ENCODE measurements at regions not wholly inside any gene's neighbourhood (a gene's known extent, or its start where the extent isn't known, plus 50 kb on each side); places are given as distances from the start of the nearest gene placed in this dataset.
A peak's percentile ranks its signal among the peaks of the same experiment; 100 is the strongest.

GRCh38 chr1:50271968-50272578 is 151.2 kb downstream of the DMRTA2 start:
- Histone ChIP-seq H3K4me1 (ENCODE audit: control insufficient read depth, insufficient read depth, low read length) (no peaks in the 10 kb centered on the region), H3K27ac (ENCODE audit: low read length) (no peak overlapping the region), H3K36me3 (ENCODE audit: control insufficient read depth, insufficient read depth, low read length) (no peaks in the 10 kb centered on the region), H3K27me3 (ENCODE audit: control insufficient read depth, insufficient read depth, low read length) (no peaks in the 10 kb centered on the region; the same call in 1 of the 2 replicates), H3K4me3 (ENCODE audit: low read depth in 2 of 2, low read length in 2 of 2) (no peak overlapping the region), H3K9me3 (ENCODE audit: control insufficient read depth, insufficient read depth, low read depth, low read length) (no peaks in the 10 kb centered on the region)
- DNase-seq (ENCODE audit: low read depth, low spot score) = peak; percentile 25
- CTCF ChIA-PET = no interaction called here
- POLR2A ChIA-PET = no interaction called here
- in situ Hi-C loops (cut with HindIII; ENCODE audit: low pct_unique_long_range_greater_than_20kb, low sequenced_read_pairs) (no loop called here), intact Hi-C loops (cut with micrococcal nuclease; ENCODE audit: unreplicated experiment) (no loop called here)
- no peak for TF ChIP-seq REST (IDR thresholded peaks at IDR 0.05; ENCODE audit: insufficient read depth in 1 of 2, low read depth in 2 of 2, low read length in 1 of 2)
- peak; percentile 86 for TF ChIP-seq CTCF (IDR thresholded peaks at IDR 0.05)
- ATAC-seq = peak; percentile 78
- no TSS peak for BruUV-seq (replicated peaks)

- no peaks in the 10 kb centered on the region for H3K4me1 ChIP-seq (ENCODE audit: control insufficient read depth, insufficient read depth, low read length)
- no peaks in the 10 kb centered on the region for H3K36me3 ChIP-seq (ENCODE audit: control insufficient read depth, insufficient read depth, low read length)
- BruUV-seq (replicated peaks) = no TSS peak
- DNase-seq (ENCODE audit: low read depth, low spot score) = no peak
- H3K4me3 ChIP-seq (ENCODE audit: low read depth in 2 of 2, low read length in 2 of 2) = no peak overlapping the region
- CTCF ChIA-PET = no interaction called here
- intact Hi-C loops (cut with micrococcal nuclease; ENCODE audit: unreplicated experiment) = no loop called here
- in situ Hi-C loops (cut with HindIII; ENCODE audit: low pct_unique_long_range_greater_than_20kb, low sequenced_read_pairs) = no loop called here
- H3K9me3 ChIP-seq (ENCODE audit: control insufficient read depth, insufficient read depth, low read depth, low read length) = no peaks in the 10 kb centered on the region
- no peak for ATAC-seq
- TF ChIP-seq SIN3A (IDR thresholded peaks at IDR 0.05; ENCODE audit: borderline replicate concordance, insufficient read depth, low read depth, low read length) (no peak), CTCF (IDR thresholded peaks at IDR 0.05) (no peak), TCF7L2 (IDR thresholded peaks at IDR 0.05; ENCODE audit: low read depth, low read length) (no peak), REST (IDR thresholded peaks at IDR 0.05; ENCODE audit: insufficient read depth in 1 of 2, low read depth in 2 of 2, low read length in 1 of 2) (no peak), POLR2AphosphoS5 (IDR thresholded peaks at IDR 0.05; ENCODE audit: low read depth, low read length) (no peak)
- H3K27ac ChIP-seq (ENCODE audit: low read length) = no peak overlapping the region
- no peaks in the 10 kb centered on the region; the same call in 1 of the 2 replicates for H3K27me3 ChIP-seq (ENCODE audit: control insufficient read depth, insufficient read depth, low read length)
- POLR2A ChIA-PET = no interaction called here
These were observed 151.9 kb downstream of the DMRTA2 start for GRCh38 chr1:50271337-50271736.

Data from Panc1 (cell line).